22Rv1 (cell line): ENCODE measurements at regions not wholly inside any gene's neighbourhood (a gene's known extent, or its start where the extent isn't known, plus 50 kb on each side); places are given as distances from the start of the nearest gene placed in this dataset.

Source experiments
- ZFX ChIP-seq: fragments of 450-650 bp; IDR thresholded peaks from 2 replicates; pipeline ENCODE4 v1.6.1; 2017; ENCODE audit warnings: antibody characterized with exemption, borderline replicate concordance
- TF ChIP-seq, protein P1 (sequence below): fragments of 450-650 bp; IDR thresholded peaks from 2 replicates; pipeline ENCODE4 v1.5.1; 2017; ENCODE audit warnings: mild to moderate bottlenecking

GRCh38 chrX:96181605-96182004 is 503.0 kb upstream of the DIAPH2 start:
- TF ChIP-seq, protein P1, sequence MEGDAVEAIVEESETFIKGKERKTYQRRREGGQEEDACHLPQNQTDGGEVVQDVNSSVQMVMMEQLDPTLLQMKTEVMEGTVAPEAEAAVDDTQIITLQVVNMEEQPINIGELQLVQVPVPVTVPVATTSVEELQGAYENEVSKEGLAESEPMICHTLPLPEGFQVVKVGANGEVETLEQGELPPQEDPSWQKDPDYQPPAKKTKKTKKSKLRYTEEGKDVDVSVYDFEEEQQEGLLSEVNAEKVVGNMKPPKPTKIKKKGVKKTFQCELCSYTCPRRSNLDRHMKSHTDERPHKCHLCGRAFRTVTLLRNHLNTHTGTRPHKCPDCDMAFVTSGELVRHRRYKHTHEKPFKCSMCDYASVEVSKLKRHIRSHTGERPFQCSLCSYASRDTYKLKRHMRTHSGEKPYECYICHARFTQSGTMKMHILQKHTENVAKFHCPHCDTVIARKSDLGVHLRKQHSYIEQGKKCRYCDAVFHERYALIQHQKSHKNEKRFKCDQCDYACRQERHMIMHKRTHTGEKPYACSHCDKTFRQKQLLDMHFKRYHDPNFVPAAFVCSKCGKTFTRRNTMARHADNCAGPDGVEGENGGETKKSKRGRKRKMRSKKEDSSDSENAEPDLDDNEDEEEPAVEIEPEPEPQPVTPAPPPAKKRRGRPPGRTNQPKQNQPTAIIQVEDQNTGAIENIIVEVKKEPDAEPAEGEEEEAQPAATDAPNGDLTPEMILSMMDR: no peak
- no peak for TF ChIP-seq ZFX
